ENCODE measurements at regions not wholly inside any gene's neighbourhood (a gene's known extent, or its start where the extent isn't known, plus 50 kb on each side); places are given as distances from the start of the nearest gene placed in this dataset.

DNA sequence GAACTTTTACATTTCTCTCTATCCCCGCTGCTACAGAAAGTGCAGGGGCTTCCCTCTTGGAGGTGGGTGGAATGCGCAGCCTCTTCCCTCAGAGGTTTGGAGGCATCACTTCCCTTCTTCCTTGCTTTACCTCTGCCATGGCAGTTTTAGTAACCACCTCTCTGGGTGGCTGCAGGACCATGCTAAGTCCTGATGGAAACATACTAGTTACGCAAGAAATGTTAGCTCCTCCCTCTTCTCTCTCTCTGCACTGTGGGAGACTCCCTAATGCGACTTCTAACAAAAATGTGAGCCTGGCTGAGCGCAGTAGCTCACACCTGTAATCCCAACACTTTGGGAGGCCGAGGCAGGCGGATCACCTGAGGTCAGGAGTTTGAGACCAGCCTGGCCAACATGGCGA, 116.8 kb upstream of the RAB6C start:
- dilution Hi-C loops (cut with MboI; ENCODE audit: extremely low pct_ligation_motif_present, low sequenced_read_pairs): no loop called here
- H3K4me2 ChIP-seq (ENCODE audit: insufficient read depth, low read length): no peak overlapping the region
- H3K27me3 ChIP-seq (ENCODE audit: control insufficient read depth in 2 of 2, insufficient read depth in 2 of 2, low read length in 2 of 2): no peaks in the 10 kb centered on the region
- no peak for FAIRE-seq
- H3K27ac ChIP-seq (ENCODE audit: insufficient read depth, low read depth, low read length): no peak overlapping the region
- H3K9me1 ChIP-seq (replicated peaks; ENCODE audit: control insufficient read depth, extremely low read depth, insufficient read depth, low read length): no peaks in the 10 kb centered on the region
- DNase-seq (ENCODE audit: low read depth, low spot score): no peak
- no peak overlapping the region for H3K9ac ChIP-seq (replicated peaks; ENCODE audit: extremely low read depth, insufficient read depth, low read length)
- intact Hi-C loops (cut with micrococcal nuclease): no loop called here
- no peak for TF ChIP-seq POLR2A (IDR thresholded peaks at IDR 0.05; ENCODE audit: low read depth, low read length)
- TF ChIP-seq POLR2AphosphoS5 (IDR thresholded peaks at IDR 0.05; ENCODE audit: insufficient read depth, low read depth, low read length): no peak
- TF ChIP-seq, protein P1, sequence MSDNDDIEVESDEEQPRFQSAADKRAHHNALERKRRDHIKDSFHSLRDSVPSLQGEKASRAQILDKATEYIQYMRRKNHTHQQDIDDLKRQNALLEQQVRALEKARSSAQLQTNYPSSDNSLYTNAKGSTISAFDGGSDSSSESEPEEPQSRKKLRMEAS (IDR thresholded peaks at IDR 0.05; ENCODE audit: insufficient read depth, insufficient read length): no peak
- no peak for TF ChIP-seq EZH2 (IDR thresholded peaks at IDR 0.05; ENCODE audit: borderline replicate concordance, low read depth, low read length, severe bottlenecking)
- TF ChIP-seq GATA2 (IDR thresholded peaks at IDR 0.05; ENCODE audit: insufficient read depth, insufficient read length, low read depth, low read length): no peak
- TF ChIP-seq JUN (IDR thresholded peaks at IDR 0.05; ENCODE audit: borderline replicate concordance, insufficient read depth, insufficient read length, low read depth): no peak
- TF ChIP-seq, protein P2, sequence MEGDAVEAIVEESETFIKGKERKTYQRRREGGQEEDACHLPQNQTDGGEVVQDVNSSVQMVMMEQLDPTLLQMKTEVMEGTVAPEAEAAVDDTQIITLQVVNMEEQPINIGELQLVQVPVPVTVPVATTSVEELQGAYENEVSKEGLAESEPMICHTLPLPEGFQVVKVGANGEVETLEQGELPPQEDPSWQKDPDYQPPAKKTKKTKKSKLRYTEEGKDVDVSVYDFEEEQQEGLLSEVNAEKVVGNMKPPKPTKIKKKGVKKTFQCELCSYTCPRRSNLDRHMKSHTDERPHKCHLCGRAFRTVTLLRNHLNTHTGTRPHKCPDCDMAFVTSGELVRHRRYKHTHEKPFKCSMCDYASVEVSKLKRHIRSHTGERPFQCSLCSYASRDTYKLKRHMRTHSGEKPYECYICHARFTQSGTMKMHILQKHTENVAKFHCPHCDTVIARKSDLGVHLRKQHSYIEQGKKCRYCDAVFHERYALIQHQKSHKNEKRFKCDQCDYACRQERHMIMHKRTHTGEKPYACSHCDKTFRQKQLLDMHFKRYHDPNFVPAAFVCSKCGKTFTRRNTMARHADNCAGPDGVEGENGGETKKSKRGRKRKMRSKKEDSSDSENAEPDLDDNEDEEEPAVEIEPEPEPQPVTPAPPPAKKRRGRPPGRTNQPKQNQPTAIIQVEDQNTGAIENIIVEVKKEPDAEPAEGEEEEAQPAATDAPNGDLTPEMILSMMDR (IDR thresholded peaks at IDR 0.05; ENCODE audit: extremely low read depth in 1 of 2, insufficient read depth in 1 of 2, low read depth in 1 of 2, low read length in 2 of 2): no peak
- no peak for TF ChIP-seq MYC (IDR thresholded peaks at IDR 0.05; ENCODE audit: low read depth, low read length)
- no peak for TF ChIP-seq FOS (IDR thresholded peaks at IDR 0.05; ENCODE audit: borderline replicate concordance, insufficient read depth, low read length)
- no TSS peak for BruUV-seq (replicated peaks)
- H3K9me3 ChIP-seq (replicated peaks; ENCODE audit: control insufficient read depth, insufficient read depth, low read length): no peaks in the 10 kb centered on the region
- POLR2A ChIA-PET: no interaction called here
- no peaks in the 10 kb centered on the region for H3K4me1 ChIP-seq (ENCODE audit: control insufficient read depth, extremely low read depth, insufficient read depth, low read length)
- no peaks in the 10 kb centered on the region for H4K20me1 ChIP-seq (replicated peaks; ENCODE audit: control insufficient read depth, extremely low read depth, insufficient read depth, low read length)
- H3K79me2 ChIP-seq (ENCODE audit: control insufficient read depth, insufficient read depth, low read length): no peaks in the 10 kb centered on the region
- H3K4me3 ChIP-seq (replicated peaks in 1 of 3; ENCODE audit: insufficient read depth in 1 of 3, low read depth in 1 of 3, low read length in 3 of 3): no peak overlapping the region
- H2AFZ ChIP-seq (ENCODE audit: low read depth, low read length): no peak overlapping the region
- CTCF ChIA-PET: no interaction called here
- no peaks in the 10 kb centered on the region for H3K36me3 ChIP-seq (ENCODE audit: control insufficient read depth in 2 of 2, extremely low read depth in 1 of 2, insufficient read depth in 2 of 2, low read length in 2 of 2)
